D341Med (cell line): ENCODE measurements at regions not wholly inside any gene's neighbourhood (a gene's known extent, or its start where the extent isn't known, plus 50 kb on each side); places are given as distances from the start of the nearest gene placed in this dataset.
"Not testable (repeated sequence)": the region's sequence is repeated elsewhere in the genome, so short reads cannot be mapped to it uniquely, and the experiment has no call there.

Source experiments
- DNase-seq: peaks from one replicate; pipeline ENCODE4 v3.0.0; 2012; ENCODE audit warnings: low spot score

- not testable (repeated sequence) for DNase-seq
Observed at GRCh38 chr1:83383107-83383506, 615.8 kb downstream of the TTLL7 start.

GRCh38 chr1:83373018-83373417 is 625.9 kb downstream of the TTLL7 start:
- DNase-seq: not testable (repeated sequence)

GRCh38 chr1:83369853-83370252 is 629.1 kb downstream of the TTLL7 start:
- not testable (repeated sequence) for DNase-seq

- not testable (repeated sequence) for DNase-seq
Observed at GRCh38 chr1:83365320-83365719, 633.6 kb downstream of the TTLL7 start.

- DNase-seq: not testable (repeated sequence)
Observed at GRCh38 chr1:83345375-83345774, 653.6 kb downstream of the TTLL7 start.

- not testable (repeated sequence) for DNase-seq
Observed at GRCh38 chr1:83343767-83344166, 655.2 kb downstream of the TTLL7 start.

- not testable (repeated sequence) for DNase-seq
Observed at GRCh38 chr1:83342995-83343394, 655.9 kb downstream of the TTLL7 start.

GRCh38 chr1:83332308-83332707 is 666.6 kb downstream of the TTLL7 start:
- not testable (repeated sequence) for DNase-seq

GRCh38 chr1:83318366-83318765 is 680.6 kb downstream of the TTLL7 start:
- no peak for DNase-seq

- DNase-seq: not testable (repeated sequence)
Observed at GRCh38 chr1:83315446-83315845, 683.5 kb downstream of the TTLL7 start.

- not testable (repeated sequence) for DNase-seq
Observed at GRCh38 chr1:83310161-83310560, 688.8 kb downstream of the TTLL7 start.

GRCh38 chr1:83309035-83309434 is 689.9 kb downstream of the TTLL7 start:
- DNase-seq: not testable (repeated sequence)

- not testable (repeated sequence) for DNase-seq
Observed at GRCh38 chr1:83306811-83307210, 692.1 kb downstream of the TTLL7 start.

- not testable (repeated sequence) for DNase-seq
Observed at GRCh38 chr1:83295594-83295993, 703.3 kb downstream of the TTLL7 start.

- not testable (repeated sequence) for DNase-seq
Observed at GRCh38 chr1:83287391-83287790, 711.5 kb downstream of the TTLL7 start.

- DNase-seq: not testable (repeated sequence)
Observed at GRCh38 chr1:83274656-83275055, 724.3 kb downstream of the TTLL7 start.

- not testable (repeated sequence) for DNase-seq
Observed at GRCh38 chr1:83272484-83272883, 726.4 kb downstream of the TTLL7 start.

- not testable (repeated sequence) for DNase-seq
Observed at GRCh38 chr1:83271834-83272233, 727.1 kb downstream of the TTLL7 start.

- DNase-seq: not testable (repeated sequence)
Observed at GRCh38 chr1:83270801-83271200, 728.1 kb downstream of the TTLL7 start.

GRCh38 chr1:83263808-83264207 is 735.1 kb downstream of the TTLL7 start:
- not testable (repeated sequence) for DNase-seq

GRCh38 chr1:83251687-83252086 is 747.2 kb downstream of the TTLL7 start:
- DNase-seq: not testable (repeated sequence)

- DNase-seq: not testable (repeated sequence)
Observed at GRCh38 chr1:83246780-83247179, 752.2 kb downstream of the TTLL7 start.

GRCh38 chr1:83244832-83245231 is 754.1 kb downstream of the TTLL7 start:
- not testable (repeated sequence) for DNase-seq

- DNase-seq: not testable (repeated sequence)
Observed at GRCh38 chr1:83239568-83239967, 759.4 kb downstream of the TTLL7 start.
